COLO829 (cell line): ENCODE measurements at regions not wholly inside any gene's neighbourhood (a gene's known extent, or its start where the extent isn't known, plus 50 kb on each side); places are given as distances from the start of the nearest gene placed in this dataset.

Experiments used
- DNase-seq: peaks from one replicate; pipeline ENCODE4 v3.0.0; 2012; ENCODE audit warnings: low spot score

GRCh38 chr11:122399375-122399774 is 256.1 kb upstream of the UBASH3B start:
- no peak for DNase-seq

- DNase-seq, result no peak
Measured at GRCh38 chr11:122398851-122399250, 256.7 kb upstream of the UBASH3B start.

GRCh38 chr11:122398167-122398566 is 257.4 kb upstream of the UBASH3B start:
- DNase-seq, result no peak

- DNase-seq, result no peak
Measured at GRCh38 chr11:122395282-122395681, 260.2 kb upstream of the UBASH3B start.

GRCh38 chr11:122394313-122394712 is 261.2 kb upstream of the UBASH3B start:
- no peak for DNase-seq

- no peak for DNase-seq
Measured at GRCh38 chr11:122393209-122393860, 262.2 kb upstream of the UBASH3B start.

- DNase-seq, result no peak
Measured at GRCh38 chr11:122392508-122392907, 263.0 kb upstream of the UBASH3B start.

- no peak for DNase-seq
Measured at GRCh38 chr11:122391049-122391448, 264.5 kb upstream of the UBASH3B start.

GRCh38 chr11:122383186-122383585 is 267.2 kb upstream of the BLID start:
- no peak for DNase-seq

GRCh38 chr11:122375687-122376399 is 259.8 kb upstream of the BLID start:
- no peak for DNase-seq

- no peak for DNase-seq
Measured at GRCh38 chr11:122368796-122369195, 252.8 kb upstream of the BLID start.

GRCh38 chr11:122367809-122368231 is 251.8 kb upstream of the BLID start:
- DNase-seq, result no peak

- DNase-seq, result no peak
Measured at GRCh38 chr11:122365610-122366360, 249.8 kb upstream of the BLID start.

GRCh38 chr11:122363296-122363695 is 247.3 kb upstream of the BLID start:
- no peak for DNase-seq

- no peak for DNase-seq
Measured at GRCh38 chr11:122362381-122362780, 246.4 kb upstream of the BLID start.

- DNase-seq, result no peak
Measured at GRCh38 chr11:122360875-122361274, 244.9 kb upstream of the BLID start.

- no peak for DNase-seq
Measured at GRCh38 chr11:122359081-122359571, 243.1 kb upstream of the BLID start.

- no peak for DNase-seq
Measured at GRCh38 chr11:122358292-122358691, 242.3 kb upstream of the BLID start.

GRCh38 chr11:122355968-122356367 is 240.0 kb upstream of the BLID start:
- DNase-seq, result no peak

- no peak for DNase-seq
Measured at GRCh38 chr11:122354025-122354697, 238.1 kb upstream of the BLID start.

GRCh38 chr11:122353561-122353960 is 237.5 kb upstream of the BLID start:
- no peak for DNase-seq

GRCh38 chr11:122348659-122349409 is 232.8 kb upstream of the BLID start:
- DNase-seq, result no peak
